ENCODE measurements at regions not wholly inside any gene's neighbourhood (a gene's known extent, or its start where the extent isn't known, plus 50 kb on each side); places are given as distances from the start of the nearest gene placed in this dataset.

DNA sequence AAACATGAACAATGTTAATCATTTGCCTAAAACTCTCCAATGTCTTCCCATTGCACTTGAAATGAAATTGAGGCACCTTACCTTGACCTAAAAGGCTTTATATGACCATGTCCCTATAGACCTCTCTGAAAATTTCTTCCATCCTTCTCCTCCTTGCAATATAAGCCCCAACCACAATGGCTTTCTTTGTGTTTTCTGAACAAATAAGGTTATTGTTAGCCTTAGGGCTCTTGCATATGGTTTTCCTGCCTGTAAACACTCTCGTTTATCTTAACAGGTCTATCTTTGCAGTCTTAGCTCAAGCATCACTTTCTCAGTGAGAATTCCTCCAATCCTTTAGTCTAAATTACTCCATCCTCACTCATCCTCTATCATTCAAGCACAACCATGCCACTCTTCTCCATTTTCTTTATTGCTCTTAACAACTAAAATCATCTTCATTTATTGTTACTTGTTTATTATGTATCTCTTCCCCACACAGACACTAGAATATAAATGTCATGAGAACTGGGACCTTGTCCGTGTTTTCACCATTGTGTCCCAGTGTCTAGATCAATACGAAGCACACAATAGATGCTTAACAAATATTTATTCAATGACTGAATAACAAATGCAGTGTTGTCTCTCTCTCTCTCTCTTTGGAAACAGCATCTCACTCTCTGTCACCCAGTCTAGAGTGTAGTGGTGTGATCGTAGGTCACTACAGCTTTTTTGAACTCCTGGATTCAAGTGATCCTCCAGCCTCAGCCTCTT lies 129.3 kb downstream of the RDH14 start:
- TF ChIP-seq EZH2 (IDR thresholded peaks at IDR 0.05; ENCODE audit: insufficient read depth, poor library complexity, severe bottlenecking) (no peak), EZH2phosphoT487 (IDR thresholded peaks at IDR 0.05; ENCODE audit: insufficient read depth, low read depth) (no peak)

All from GM23248 (cell line).